Neural progenitor cell (in vitro differentiated cells): ENCODE measurements at regions not wholly inside any gene's neighbourhood (a gene's known extent, or its start where the extent isn't known, plus 50 kb on each side); places are given as distances from the start of the nearest gene placed in this dataset.
A peak's percentile ranks its signal among the peaks of the same experiment; 100 is the strongest.

Experiments used
- DNase-seq: peaks from one replicate; pipeline ENCODE4 v3.0.0-alpha.2; 2016; ENCODE audit warnings: low spot score
- H2AFZ ChIP-seq: fragments of 200-600 bp; sonication (generic); replicated peaks from 2 replicates; pipeline ENCODE4 v1.6.1; 2016; ENCODE audit warnings: antibody characterized with exemption
- H3F3A ChIP-seq: fragments of 200-600 bp; sonication (generic); 2 replicates; pipeline ENCODE4 v1.6.1; 2016; ENCODE audit warnings: antibody characterized with exemption, low read depth
- H3K27ac ChIP-seq: fragments of 200-600 bp; sonication (generic); 2 replicates; pipeline ENCODE4 v1.5.1; 2016; ENCODE audit warnings: mild to moderate bottlenecking
- H3K27me3 ChIP-seq: fragments of 200-600 bp; sonication (generic); 2 replicates; pipeline ENCODE4 v1.6.1; 2016; ENCODE audit warnings: mild to moderate bottlenecking, moderate library complexity
- H3K36me3 ChIP-seq: fragments of 200-600 bp; sonication (generic); 2 replicates; pipeline ENCODE4 v1.5.1; 2016
- H3K4me1 ChIP-seq: fragments of 200-600 bp; sonication (generic); 2 replicates; pipeline ENCODE4 v1.6.1; 2016; ENCODE audit warnings: mixed run types
- H3K4me2 ChIP-seq: fragments of 200-600 bp; sonication (generic); 2 replicates; pipeline ENCODE4 v1.6.1; 2016
- H3K4me3 ChIP-seq: fragments of 200-600 bp; sonication (generic); 2 replicates; pipeline ENCODE4 v1.5.1; 2016
- H3K79me2 ChIP-seq: fragments of 200-600 bp; sonication (generic); 2 replicates; pipeline ENCODE4 v1.6.1; 2016; ENCODE audit warnings: low read depth
- H3K9ac ChIP-seq: fragments of 200-600 bp; sonication (generic); 2 replicates; pipeline ENCODE4 v1.6.1; 2016
- H3K9me3 ChIP-seq: fragments of 200-600 bp; sonication (generic); 2 replicates; pipeline ENCODE4 v1.5.1; 2016; ENCODE audit warnings: low read depth
- H4K20me1 ChIP-seq: fragments of 200-600 bp; sonication (generic); 2 replicates; pipeline ENCODE4 v1.6.1; 2016; ENCODE audit warnings: low read depth
- H3K27ac Mint-ChIP-seq: 3 replicates; pipeline ENCODE4 v1.8.0; 2021; ENCODE audit warnings: mixed read lengths
- H3K27me3 Mint-ChIP-seq: 2 replicates; pipeline ENCODE4 v1.8.0; 2022; ENCODE audit warnings: low read depth, mild to moderate bottlenecking, inconsistent platforms, moderate library complexity, mixed read lengths; ENCODE audit not compliant: insufficient read depth
- H3K36me3 Mint-ChIP-seq: 3 replicates; pipeline ENCODE4 v1.8.0; 2021; ENCODE audit warnings: mixed read lengths
- H3K4me1 Mint-ChIP-seq: 3 replicates; pipeline ENCODE4 v1.8.0; 2021; ENCODE audit warnings: mixed read lengths
- H3K4me3 Mint-ChIP-seq: 3 replicates; pipeline ENCODE4 v1.8.0; 2021; ENCODE audit warnings: mild to moderate bottlenecking, moderate library complexity, mixed read lengths
- H3K9me3 Mint-ChIP-seq: 3 replicates; pipeline ENCODE4 v1.8.0; 2020; ENCODE audit warnings: mixed read lengths
- EZH2 ChIP-seq: fragments of 200-600 bp; sonication (generic); IDR thresholded peaks from 2 replicates; pipeline ENCODE4 v1.6.1; 2017; ENCODE audit warnings: antibody characterized with exemption, mild to moderate bottlenecking, moderate library complexity
- EZH2phosphoT487 ChIP-seq: fragments of 200-600 bp; sonication (generic); IDR thresholded peaks from 2 replicates; pipeline ENCODE4 v1.6.1; 2017; ENCODE audit warnings: antibody characterized with exemption
- TF ChIP-seq, protein P1 (sequence below): fragments of 200-600 bp; sonication (generic); IDR thresholded peaks from 2 replicates; pipeline ENCODE4 v1.5.1; 2017; ENCODE audit warnings: antibody characterized with exemption, mild to moderate bottlenecking

DNA sequence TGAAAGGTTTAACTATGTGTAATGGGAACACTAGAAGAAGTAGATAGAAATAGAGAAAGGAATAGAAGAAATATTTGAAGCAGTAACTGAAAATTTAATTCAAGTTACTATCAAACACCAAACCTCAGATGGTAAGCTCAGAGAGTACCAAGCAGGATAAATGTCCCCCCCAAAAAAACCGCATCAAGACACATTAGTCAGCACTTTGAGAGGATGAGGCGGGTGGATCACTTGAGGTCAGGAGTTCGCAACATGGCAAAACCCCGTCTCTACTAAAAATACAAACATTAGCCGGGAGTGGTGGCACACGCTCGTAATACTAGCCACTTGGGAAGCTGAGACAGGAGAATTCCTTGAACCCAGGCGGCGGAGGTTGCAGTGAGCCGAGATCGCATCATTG lies 253.1 kb downstream of the C6orf118 start:
- H3F3A ChIP-seq = no peaks in the 10 kb centered on the region
- no peaks in the 10 kb centered on the region for H3K9me3 ChIP-seq
- no peaks in the 10 kb centered on the region for H3K4me1 ChIP-seq
- H3K9me3 Mint-ChIP-seq = peaks cover 8% of the 10 kb centered on the region
- no peaks in the 10 kb centered on the region for H3K36me3 ChIP-seq
- H3K27ac Mint-ChIP-seq = no peak overlapping the region
- no peaks in the 10 kb centered on the region for H3K27me3 Mint-ChIP-seq
- no peak for DNase-seq
- H3K36me3 Mint-ChIP-seq = no peaks in the 10 kb centered on the region
- H3K4me3 ChIP-seq = no peak overlapping the region
- no peak overlapping the region for H3K4me2 ChIP-seq
- H2AFZ ChIP-seq = no peak overlapping the region
- no peak overlapping the region for H3K9ac ChIP-seq
- H3K4me3 Mint-ChIP-seq = no peak overlapping the region
- no peaks in the 10 kb centered on the region for H4K20me1 ChIP-seq
- no peak overlapping the region for H3K27ac ChIP-seq
- TF ChIP-seq, protein P1, sequence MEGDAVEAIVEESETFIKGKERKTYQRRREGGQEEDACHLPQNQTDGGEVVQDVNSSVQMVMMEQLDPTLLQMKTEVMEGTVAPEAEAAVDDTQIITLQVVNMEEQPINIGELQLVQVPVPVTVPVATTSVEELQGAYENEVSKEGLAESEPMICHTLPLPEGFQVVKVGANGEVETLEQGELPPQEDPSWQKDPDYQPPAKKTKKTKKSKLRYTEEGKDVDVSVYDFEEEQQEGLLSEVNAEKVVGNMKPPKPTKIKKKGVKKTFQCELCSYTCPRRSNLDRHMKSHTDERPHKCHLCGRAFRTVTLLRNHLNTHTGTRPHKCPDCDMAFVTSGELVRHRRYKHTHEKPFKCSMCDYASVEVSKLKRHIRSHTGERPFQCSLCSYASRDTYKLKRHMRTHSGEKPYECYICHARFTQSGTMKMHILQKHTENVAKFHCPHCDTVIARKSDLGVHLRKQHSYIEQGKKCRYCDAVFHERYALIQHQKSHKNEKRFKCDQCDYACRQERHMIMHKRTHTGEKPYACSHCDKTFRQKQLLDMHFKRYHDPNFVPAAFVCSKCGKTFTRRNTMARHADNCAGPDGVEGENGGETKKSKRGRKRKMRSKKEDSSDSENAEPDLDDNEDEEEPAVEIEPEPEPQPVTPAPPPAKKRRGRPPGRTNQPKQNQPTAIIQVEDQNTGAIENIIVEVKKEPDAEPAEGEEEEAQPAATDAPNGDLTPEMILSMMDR = no peak
- no peak for TF ChIP-seq EZH2phosphoT487
- TF ChIP-seq EZH2 = no peak
- H3K79me2 ChIP-seq = no peaks in the 10 kb centered on the region
- H3K4me1 Mint-ChIP-seq = no peaks in the 10 kb centered on the region
- H3K27me3 ChIP-seq = no peaks in the 10 kb centered on the region

DNA sequence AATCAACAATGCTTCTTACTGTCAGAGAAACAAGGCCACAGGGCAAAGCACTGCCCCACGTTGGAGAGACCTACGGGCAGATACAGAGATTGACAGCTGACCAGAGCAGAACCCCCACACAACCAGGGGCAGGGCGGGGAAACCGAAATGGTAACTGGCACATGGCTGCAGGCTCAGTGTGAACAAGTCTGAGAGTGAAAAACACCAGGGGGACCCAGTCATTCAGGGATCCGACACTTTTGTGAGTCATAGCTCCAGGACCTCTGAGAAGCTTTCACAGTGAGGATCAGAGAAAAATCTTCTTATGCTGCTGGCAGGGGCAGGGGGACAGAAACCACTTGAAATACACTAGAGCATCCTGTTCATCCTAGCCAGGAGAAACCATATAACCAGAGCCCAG lies 254.2 kb downstream of the C6orf118 start:
- peak; percentile 3 for DNase-seq
- H3K4me2 ChIP-seq = no peak overlapping the region
- no peak overlapping the region for H2AFZ ChIP-seq
- no peaks in the 10 kb centered on the region for H3K27me3 ChIP-seq
- no peaks in the 10 kb centered on the region for H3F3A ChIP-seq
- H4K20me1 ChIP-seq = no peaks in the 10 kb centered on the region
- H3K9ac ChIP-seq = no peak overlapping the region
- Mint-ChIP-seq H3K27me3 (no peaks in the 10 kb centered on the region), H3K27ac (no peak overlapping the region), H3K4me1 (no peaks in the 10 kb centered on the region), H3K9me3 (peaks cover 8% of the 10 kb centered on the region), H3K36me3 (no peaks in the 10 kb centered on the region), H3K4me3 (no peak overlapping the region)
- no peaks in the 10 kb centered on the region for H3K79me2 ChIP-seq
- H3K27ac ChIP-seq = no peak overlapping the region
- H3K4me1 ChIP-seq = no peaks in the 10 kb centered on the region
- H3K4me3 ChIP-seq = no peak overlapping the region
- no peaks in the 10 kb centered on the region for H3K9me3 ChIP-seq
- H3K36me3 ChIP-seq = no peaks in the 10 kb centered on the region
- TF ChIP-seq, protein P1 = no peak
- no peak for TF ChIP-seq EZH2phosphoT487
- TF ChIP-seq EZH2 = no peak

GRCh38 chr6:165052561-165053480 lies 256.6 kb downstream of the C6orf118 start:
- Mint-ChIP-seq H3K4me1 (no peaks in the 10 kb centered on the region), H3K27ac (no peak overlapping the region), H3K36me3 (no peaks in the 10 kb centered on the region), H3K27me3 (peaks cover 3% of the 10 kb centered on the region), H3K4me3 (no peak overlapping the region), H3K9me3 (peaks cover 18% of the 10 kb centered on the region)
- Histone ChIP-seq H3K4me1 (no peaks in the 10 kb centered on the region), H3K36me3 (no peaks in the 10 kb centered on the region), H3K9ac (no peak overlapping the region), H3K79me2 (no peaks in the 10 kb centered on the region), H3K27ac (no peak overlapping the region), H3K9me3 (no peaks in the 10 kb centered on the region), H3F3A (no peaks in the 10 kb centered on the region), H2AFZ (no peak overlapping the region), H4K20me1 (no peaks in the 10 kb centered on the region), H3K4me3 (no peak overlapping the region), H3K27me3 (no peaks in the 10 kb centered on the region), H3K4me2 (no peak overlapping the region)
- no peak for DNase-seq
- TF ChIP-seq EZH2 (no peak), EZH2phosphoT487 (no peak)
- TF ChIP-seq, protein P1 = no peak
